ENCODE measurements at regions not wholly inside any gene's neighbourhood (a gene's known extent, or its start where the extent isn't known, plus 50 kb on each side); places are given as distances from the start of the nearest gene placed in this dataset.

- TF ChIP-seq USF1 (IDR thresholded peaks at IDR 0.05; ENCODE audit: borderline replicate concordance, low read depth) (no peak), GATA2 (CRISPR knock-in tag; IDR thresholded peaks at IDR 0.05) (no peak), SMC3 (IDR thresholded peaks at IDR 0.05; ENCODE audit: low read depth, low read length) (no peak)
Measured at GRCh38 chr4:56273391-56273790, 113.9 kb downstream of the AASDH start (continued).

- no peaks in the 10 kb centered on the region for H4K20me1 ChIP-seq (ENCODE audit: insufficient read depth)
- H3K79me2 ChIP-seq (ENCODE audit: insufficient read depth) = no peaks in the 10 kb centered on the region
- no peak overlapping the region for H3K9ac ChIP-seq
- no peak for DNase-seq
- ChIA-PET CTCF (interaction anchor here (0.8 kb wide), 1 partner anchor 324 kb away, joined by 3 read pairs; the partner anchor contains the start of gene CEP135), POLR2A (no interaction called here)
- WGBS (ENCODE audit: low lambda C conversion rate) = 85% methylated on average over 2 of the region's 2 CpGs
- no peak for TF ChIP-seq MAX (IDR thresholded peaks at IDR 0.05; ENCODE audit: low read depth)
- no peak for TF ChIP-seq RAD21 (IDR thresholded peaks at IDR 0.05; ENCODE audit: low read length)
- no peak for TF ChIP-seq REST (IDR thresholded peaks at IDR 0.05; ENCODE audit: low read depth, low read length)
- no peak for TF ChIP-seq RFX5 (IDR thresholded peaks at IDR 0.05; ENCODE audit: low read length)
- TF ChIP-seq EZH2phosphoT487 (IDR thresholded peaks at IDR 0.05; ENCODE audit: borderline replicate concordance, low read depth) = no peak
- TF ChIP-seq EP300 (IDR thresholded peaks at IDR 0.05; ENCODE audit: borderline replicate concordance in 1 of 2, low read depth in 1 of 2, low read length in 1 of 2) = no peak
- TF ChIP-seq FOXM1 (IDR thresholded peaks at IDR 0.05; ENCODE audit: low read depth) = no peak
- no peaks in the 10 kb centered on the region for H3K9me3 ChIP-seq
- no peak overlapping the region for H3K4me2 ChIP-seq
- H3K27ac ChIP-seq (ENCODE audit: low read depth in 2 of 2, low read length in 1 of 2) = no peak overlapping the region
- no peaks in the 10 kb centered on the region for H3K9me2 ChIP-seq
- H3K4me1 ChIP-seq (ENCODE audit: control insufficient read depth in 1 of 2, insufficient read depth in 2 of 2, low read depth in 1 of 2, low read length in 1 of 2) = no peaks in the 10 kb centered on the region
- no peak overlapping the region for H3K4me3 ChIP-seq (ENCODE audit: low read depth in 2 of 2, low read length in 1 of 2)
- peaks cover 0 to 3% of the 10 kb centered on the region in 2 experiments for H3K36me3 ChIP-seq (replicated peaks in 1 of 2; ENCODE audit: control insufficient read depth in 1 of 2, insufficient read depth in 2 of 2, low read length in 1 of 2)
- no peak overlapping the region for H2AFZ ChIP-seq (ENCODE audit: low read depth)
- no peaks in the 10 kb centered on the region for H3F3A ChIP-seq (replicated peaks; ENCODE audit: insufficient read depth)
- H3K27me3 ChIP-seq (ENCODE audit: insufficient read depth) = no peaks in the 10 kb centered on the region
Measured at GRCh38 chr4:56272927-56273326, 114.4 kb downstream of the AASDH start.

GRCh38 chr4:56272003-56272402 is 115.3 kb downstream of the AASDH start:
- ChIA-PET CTCF (no interaction called here), POLR2A (no interaction called here)
- no peaks in the 10 kb centered on the region for H4K20me1 ChIP-seq (ENCODE audit: insufficient read depth)
- WGBS (ENCODE audit: low lambda C conversion rate) = 89% methylated on average over 11 of the region's 11 CpGs
- H2AFZ ChIP-seq (ENCODE audit: low read depth) = no peak overlapping the region
- no peaks in the 10 kb centered on the region for H3K9me2 ChIP-seq
- H3K4me3 ChIP-seq (ENCODE audit: low read depth in 2 of 2, low read length in 1 of 2) = no peak overlapping the region
- H3K27ac ChIP-seq (ENCODE audit: low read depth in 2 of 2, low read length in 1 of 2) = no peak overlapping the region
- no peaks in the 10 kb centered on the region for H3F3A ChIP-seq (replicated peaks; ENCODE audit: insufficient read depth)
- H3K4me2 ChIP-seq = no peak overlapping the region
- H3K27me3 ChIP-seq (ENCODE audit: insufficient read depth) = no peaks in the 10 kb centered on the region
- H3K9me3 ChIP-seq = no peaks in the 10 kb centered on the region
- H3K36me3 ChIP-seq (replicated peaks in 1 of 2; ENCODE audit: control insufficient read depth in 1 of 2, insufficient read depth in 2 of 2, low read length in 1 of 2) = peaks cover 0 to 3% of the 10 kb centered on the region in 2 experiments
- no peak for DNase-seq
- no peak overlapping the region for H3K9ac ChIP-seq
- no peaks in the 10 kb centered on the region for H3K4me1 ChIP-seq (ENCODE audit: control insufficient read depth in 1 of 2, insufficient read depth in 2 of 2, low read depth in 1 of 2, low read length in 1 of 2)
- H3K79me2 ChIP-seq (ENCODE audit: insufficient read depth) = no peaks in the 10 kb centered on the region
- TF ChIP-seq CTCF (IDR thresholded peaks at IDR 0.05) = no peak
- TF ChIP-seq ELF1 (IDR thresholded peaks at IDR 0.05) = no peak
- TF ChIP-seq NRF1 (IDR thresholded peaks at IDR 0.05; ENCODE audit: low read depth, low read length) = no peak
- no peak for TF ChIP-seq ZBTB33 (IDR thresholded peaks at IDR 0.05; ENCODE audit: borderline replicate concordance, low read depth)
- no peak for TF ChIP-seq JUND (IDR thresholded peaks at IDR 0.05)
- TF ChIP-seq USF1 (IDR thresholded peaks at IDR 0.05; ENCODE audit: borderline replicate concordance, low read depth) = no peak
- no peak for TF ChIP-seq RCOR1 (IDR thresholded peaks at IDR 0.05; ENCODE audit: low read length)
- no peak for TF ChIP-seq TAF1 (IDR thresholded peaks at IDR 0.05; ENCODE audit: borderline replicate concordance, low read depth, low read length)
- no peak for TF ChIP-seq RAD21 (IDR thresholded peaks at IDR 0.05; ENCODE audit: low read length)
